ENCODE measurements at regions not wholly inside any gene's neighbourhood (a gene's known extent, or its start where the extent isn't known, plus 50 kb on each side); places are given as distances from the start of the nearest gene placed in this dataset.
"Not testable (repeated sequence)": the region's sequence is repeated elsewhere in the genome, so short reads cannot be mapped to it uniquely, and the experiment has no call there.

- TF ChIP-seq CTCF (IDR thresholded peaks at IDR 0.05; ENCODE audit: control insufficient read depth, insufficient read depth, low read depth, low read length, missing control alignments) = no peak
- no peak for DNase-seq (ENCODE audit: low read depth)
- no peak overlapping the region for H3K4me3 ChIP-seq (ENCODE audit: control insufficient read depth, low read depth, low read length)
These were observed 252.4 kb upstream of the C2CD4B start for GRCh38 chr15:62417439-62417838.

- DNase-seq (ENCODE audit: low read depth); H3K4me3 ChIP-seq (ENCODE audit: control insufficient read depth, low read depth, low read length): not testable (repeated sequence)
These were observed 253.4 kb upstream of the C2CD4B start for GRCh38 chr15:62418496-62418895.

- H3K4me3 ChIP-seq (ENCODE audit: control insufficient read depth, low read depth, low read length) = no peak overlapping the region
- no peak for DNase-seq (ENCODE audit: low read depth)
- no peak for TF ChIP-seq CTCF (IDR thresholded peaks at IDR 0.05; ENCODE audit: control insufficient read depth, insufficient read depth, low read depth, low read length, missing control alignments)
These were observed 254.1 kb upstream of the C2CD4B start for GRCh38 chr15:62419192-62419591.

- not testable (repeated sequence) for DNase-seq (ENCODE audit: low read depth); H3K4me3 ChIP-seq (ENCODE audit: control insufficient read depth, low read depth, low read length)
These were observed 255.3 kb upstream of the C2CD4B start for GRCh38 chr15:62420371-62420770.

- no peak for DNase-seq (ENCODE audit: low read depth)
These were observed 256.2 kb upstream of the C2CD4B start for GRCh38 chr15:62421289-62421688.

GRCh38 chr15:62426387-62426956 lies 261.4 kb upstream of the C2CD4B start:
- no peak for TF ChIP-seq CTCF (IDR thresholded peaks at IDR 0.05; ENCODE audit: control insufficient read depth, insufficient read depth, low read depth, low read length, missing control alignments)
- no peak overlapping the region for H3K4me3 ChIP-seq (ENCODE audit: control insufficient read depth, low read depth, low read length)
- DNase-seq (ENCODE audit: low read depth) = no peak

More at GRCh38 chr15:62421289-62421688, 256.2 kb upstream of the C2CD4B start:
- no peak for TF ChIP-seq CTCF (IDR thresholded peaks at IDR 0.05; ENCODE audit: control insufficient read depth, insufficient read depth, low read depth, low read length, missing control alignments)
- H3K4me3 ChIP-seq (ENCODE audit: control insufficient read depth, low read depth, low read length) = no peak overlapping the region

- no peak for DNase-seq (ENCODE audit: low read depth)
- no peak for TF ChIP-seq CTCF (IDR thresholded peaks at IDR 0.05; ENCODE audit: control insufficient read depth, insufficient read depth, low read depth, low read length, missing control alignments)
- no peak overlapping the region for H3K4me3 ChIP-seq (ENCODE audit: control insufficient read depth, low read depth, low read length)
These were observed 263.2 kb upstream of the C2CD4B start for GRCh38 chr15:62428259-62428658.

Data from AG09309 (cell line).